A172 (cell line): ENCODE measurements at regions not wholly inside any gene's neighbourhood (a gene's known extent, or its start where the extent isn't known, plus 50 kb on each side); places are given as distances from the start of the nearest gene placed in this dataset.
A peak's percentile ranks its signal among the peaks of the same experiment; 100 is the strongest.
"Not testable (repeated sequence)": the region's sequence is repeated elsewhere in the genome, so short reads cannot be mapped to it uniquely, and the experiment has no call there.

Source experiments
- DNase-seq: peaks from one replicate; pipeline ENCODE4 v3.0.0-alpha.2; 2015; ENCODE audit warnings: low spot score

- DNase-seq, result no peak
Measured at GRCh38 chr3:144743225-144743668, 771.6 kb downstream of the DIPK2A start.

GRCh38 chr3:144744473-144744872 is 772.9 kb downstream of the DIPK2A start:
- DNase-seq, result no peak

- DNase-seq, result no peak
Measured at GRCh38 chr3:144746631-144747030, 775.0 kb downstream of the DIPK2A start.

- DNase-seq, result not testable (repeated sequence)
Measured at GRCh38 chr3:144749536-144750253, 778.1 kb downstream of the DIPK2A start.

- DNase-seq, result no peak
Measured at GRCh38 chr3:144754076-144754783, 782.6 kb downstream of the DIPK2A start.

- DNase-seq, result no peak
Measured at GRCh38 chr3:144756704-144757440, 785.2 kb downstream of the DIPK2A start.

GRCh38 chr3:144760831-144761230 is 789.2 kb downstream of the DIPK2A start:
- no peak for DNase-seq

GRCh38 chr3:144762091-144762490 is 790.5 kb downstream of the DIPK2A start:
- DNase-seq, result no peak

- peak; percentile 10 for DNase-seq
Measured at GRCh38 chr3:144763878-144764454, 792.3 kb downstream of the DIPK2A start.

GRCh38 chr3:144770281-144770680 is 798.7 kb downstream of the DIPK2A start:
- no peak for DNase-seq

GRCh38 chr3:144770915-144771351 is 799.3 kb downstream of the DIPK2A start:
- peak; percentile 29 for DNase-seq

- DNase-seq, result no peak
Measured at GRCh38 chr3:144771381-144771870, 799.8 kb downstream of the DIPK2A start.

GRCh38 chr3:144772372-144772771 is 800.7 kb downstream of the DIPK2A start:
- no peak for DNase-seq

- DNase-seq, result no peak
Measured at GRCh38 chr3:144773350-144773749, 801.7 kb downstream of the DIPK2A start.

- DNase-seq, result no peak
Measured at GRCh38 chr3:144774897-144775296, 803.3 kb downstream of the DIPK2A start.

- no peak for DNase-seq
Measured at GRCh38 chr3:144775551-144775950, 803.9 kb downstream of the DIPK2A start.

- DNase-seq, result no peak
Measured at GRCh38 chr3:144777906-144778305, 806.3 kb downstream of the DIPK2A start.

- DNase-seq, result no peak
Measured at GRCh38 chr3:144791034-144791433, 819.4 kb downstream of the DIPK2A start.

- DNase-seq, result no peak
Measured at GRCh38 chr3:144801890-144802289, 830.3 kb downstream of the DIPK2A start.

- no peak for DNase-seq
Measured at GRCh38 chr3:144809380-144809779, 837.8 kb downstream of the DIPK2A start.

GRCh38 chr3:144810160-144810559 is 838.5 kb downstream of the DIPK2A start:
- no peak for DNase-seq

GRCh38 chr3:144815655-144816054 is 844.0 kb downstream of the DIPK2A start:
- DNase-seq, result no peak
